SK-N-SH (cell line): ENCODE measurements at regions not wholly inside any gene's neighbourhood (a gene's known extent, or its start where the extent isn't known, plus 50 kb on each side); places are given as distances from the start of the nearest gene placed in this dataset.

Experiments used
- CTCF ChIA-PET: fragments of 300-600, 350-600 bp; formaldehyde crosslinking; extraction: SDS; loops from one replicate; lab custom pipeline; 2021; lab: Yijun Ruan, JAX
- POLR2A ChIA-PET: fragments of 350-600 bp; sonication (Branson Sonifier 250); formaldehyde crosslinking; extraction: SDS; loops from one replicate; lab custom pipeline; 2020; ENCODE audit warnings: antibody characterized with exemption, inconsistent platforms; lab: Yijun Ruan, JAX
- DNase-seq: peaks from one replicate; pipeline ENCODE4 v3.0.0; 2012
- H2AFZ ChIP-seq: fragments of 200-600 bp; sonication (generic); 2 replicates; pipeline ENCODE4 v1.8.1; 2016; ENCODE audit warnings: antibody characterized with exemption, mild to moderate bottlenecking, low read depth
- H3F3A ChIP-seq: fragments of 200-600 bp; sonication (generic); replicated peaks from 2 replicates; pipeline ENCODE3; 2016; ENCODE audit warnings: antibody characterized with exemption, mild to moderate bottlenecking; ENCODE audit not compliant: insufficient read depth
- H3K27ac ChIP-seq, 2 experiments: fragments of 200-500 bp in 1 of 2; fragments of 200-600 bp in 1 of 2; sonication (Bioruptor generic) in 1 of 2; sonication (generic), shearing (Covaris generic) in 1 of 2; 2 replicates each; pipeline versions ENCODE4 v1.5.1 to v1.6.1; 2014 to 2016; ENCODE audit warnings: low read depth in 2 of 2, inconsistent platforms in 1 of 2, low read length in 1 of 2, mild to moderate bottlenecking in 1 of 2, mixed read lengths in 1 of 2
- H3K27me3 ChIP-seq: fragments of 200-600 bp; sonication (generic), shearing (Covaris generic); 2 replicates; pipeline ENCODE4 v1.6.1; 2016; ENCODE audit warnings: mixed run types; ENCODE audit not compliant: insufficient read depth
- H3K36me3 ChIP-seq, 2 experiments: fragments of 200-500 bp in 1 of 2; fragments of 200-600 bp in 1 of 2; sonication (Bioruptor generic) in 1 of 2; sonication (generic) in 1 of 2; replicated peaks in 1 of 2; 2 replicates each; pipeline versions ENCODE3 to v1.5.1; 2014 to 2016; ENCODE audit warnings: low read length in 1 of 2, mild to moderate bottlenecking in 1 of 2; ENCODE audit not compliant: insufficient read depth in 2 of 2, control insufficient read depth in 1 of 2
- H3K4me1 ChIP-seq, 2 experiments: fragments of 200-500 bp in 1 of 2; fragments of 200-600 bp in 1 of 2; sonication (Bioruptor generic) in 1 of 2; sonication (generic), shearing (Covaris generic) in 1 of 2; 2 replicates each; pipeline versions ENCODE4 v1.5.1 to v1.6.1; 2014 to 2016; ENCODE audit warnings: low read depth in 1 of 2, low read length in 1 of 2, mixed run types in 1 of 2; ENCODE audit not compliant: insufficient read depth in 2 of 2, control insufficient read depth in 1 of 2
- H3K4me2 ChIP-seq: fragments of 200-600 bp; sonication (generic), shearing (Covaris generic); 2 replicates; pipeline ENCODE4 v1.6.1; 2017; ENCODE audit warnings: mixed run types
- H3K4me3 ChIP-seq, 2 experiments: fragments of 200-500 bp in 1 of 2; fragments of 200-600 bp in 1 of 2; sonication (Bioruptor generic) in 1 of 2; sonication (generic), shearing (Covaris generic) in 1 of 2; 2 replicates each; pipeline versions ENCODE4 v1.5.1 to v1.8.1; 2014 to 2016; ENCODE audit warnings: low read depth in 2 of 2, inconsistent platforms in 1 of 2, low read length in 1 of 2, mild to moderate bottlenecking in 1 of 2, mixed read lengths in 1 of 2, moderate library complexity in 1 of 2
- H3K79me2 ChIP-seq: fragments of 200-600 bp; sonication (generic); 2 replicates; pipeline ENCODE4 v1.8.1; 2017; ENCODE audit warnings: mild to moderate bottlenecking; ENCODE audit not compliant: insufficient read depth
- H3K9ac ChIP-seq: fragments of 200-600 bp; sonication (generic); 2 replicates; pipeline ENCODE4 v1.6.1; 2017; ENCODE audit warnings: mixed run types
- H3K9me2 ChIP-seq: fragments of 200-600 bp; sonication (generic); 2 replicates; pipeline ENCODE4 v1.6.1; 2017; ENCODE audit warnings: mixed run types
- H3K9me3 ChIP-seq: fragments of 200-600 bp; sonication (generic); 2 replicates; pipeline ENCODE4 v1.6.1; 2017; ENCODE audit warnings: mixed run types, mild to moderate bottlenecking, moderate library complexity
- H4K20me1 ChIP-seq: fragments of 200-600 bp; sonication (generic); 2 replicates; pipeline ENCODE4 v1.6.1; 2017; ENCODE audit warnings: mild to moderate bottlenecking, mixed run types; ENCODE audit not compliant: insufficient read depth
- CHD2 ChIP-seq: fragments of 150-350 bp; IDR thresholded peaks from 2 replicates; pipeline ENCODE4 v1.6.1; 2018; ENCODE audit warnings: low read length; ENCODE audit not compliant: partially characterized antibody
- ELF1 ChIP-seq: IDR thresholded peaks from 2 replicates; pipeline ENCODE4 v1.4.0; 2012
- EP300 ChIP-seq, 2 experiments: IDR thresholded peaks; 2 replicates each; pipeline versions ENCODE4 v1.4.0 to v1.6.1; 2012; ENCODE audit warnings: borderline replicate concordance in 1 of 2, low read depth in 1 of 2, low read length in 1 of 2
- EZH2phosphoT487 ChIP-seq: fragments of 200-600 bp; sonication (generic); IDR thresholded peaks from 2 replicates; pipeline ENCODE4 v1.6.1; 2017; ENCODE audit warnings: low read depth, mixed run types, mild to moderate bottlenecking, antibody characterized with exemption, moderate library complexity, borderline replicate concordance
- FOSL2 ChIP-seq: IDR thresholded peaks from 2 replicates; pipeline ENCODE4 v1.4.0; 2012; ENCODE audit warnings: low read depth, mild to moderate bottlenecking, moderate library complexity, borderline replicate concordance
- FOXM1 ChIP-seq: IDR thresholded peaks from 2 replicates; pipeline ENCODE4 v1.4.0; 2012; ENCODE audit warnings: low read depth, mild to moderate bottlenecking
- MXI1 ChIP-seq: IDR thresholded peaks from 2 replicates; pipeline ENCODE4 v1.6.1; 2012; ENCODE audit warnings: mild to moderate bottlenecking, low read depth, low read length, improper control_type of control experiment
- NRF1 ChIP-seq: IDR thresholded peaks from 2 replicates; pipeline ENCODE4 v1.6.1; 2012; ENCODE audit warnings: low read depth, mild to moderate bottlenecking, low read length
- POLR2AphosphoS5 ChIP-seq: IDR thresholded peaks from 2 replicates; pipeline ENCODE4 v1.6.1; 2012; ENCODE audit warnings: low read depth, low read length
- RAD21 ChIP-seq: IDR thresholded peaks from 2 replicates; pipeline ENCODE4 v1.6.1; 2012; ENCODE audit warnings: mild to moderate bottlenecking, low read length
- RCOR1 ChIP-seq: fragments of 150-350 bp; IDR thresholded peaks from 2 replicates; pipeline ENCODE4 v1.6.1; 2017; ENCODE audit warnings: antibody characterized with exemption, low read length
- RFX5 ChIP-seq: IDR thresholded peaks from 2 replicates; pipeline ENCODE4 v1.6.1; 2012; ENCODE audit warnings: mild to moderate bottlenecking, improper control_type of control experiment, low read length
- RXRA ChIP-seq: IDR thresholded peaks from 2 replicates; pipeline ENCODE4 v1.4.0; 2012; ENCODE audit warnings: low read depth, mild to moderate bottlenecking, borderline replicate concordance
- SMC3 ChIP-seq: IDR thresholded peaks from 2 replicates; pipeline ENCODE4 v1.6.1; 2012; ENCODE audit warnings: low read depth, low read length, improper control_type of control experiment
- TCF12 ChIP-seq: IDR thresholded peaks from 2 replicates; pipeline ENCODE4 v1.4.0; 2012
- WGBS: methylation state at CpG from one replicate; pipeline ENCODE4 v1.1.6; 2017; ENCODE audit warnings: low lambda C conversion rate; 5-methylcytosine and 5-hydroxymethylcytosine counted together
- TF ChIP-seq, protein P1 (sequence below): IDR thresholded peaks from 2 replicates; pipeline ENCODE4 v1.6.1; 2012; ENCODE audit warnings: mild to moderate bottlenecking, low read depth, low read length, moderate library complexity
- TF ChIP-seq, protein P2 (sequence below): IDR thresholded peaks from 2 replicates; pipeline ENCODE4 v1.4.0; 2012; ENCODE audit warnings: low read depth, borderline replicate concordance
- TF ChIP-seq, protein P3 (sequence below): IDR thresholded peaks from 2 replicates; pipeline ENCODE4; 2012

GRCh38 chr13:50476577-50477285 is 366.8 kb downstream of the DLEU7 start:
- Histone ChIP-seq H3K4me3 (no peak overlapping the region), H3K4me2 (no peak overlapping the region), H3K9ac (no peak overlapping the region), H3K36me3 (no peaks in the 10 kb centered on the region), H3K27ac (no peak overlapping the region), H2AFZ (no peak overlapping the region), H3K27me3 (no peaks in the 10 kb centered on the region), H4K20me1 (no peaks in the 10 kb centered on the region), H3K79me2 (no peaks in the 10 kb centered on the region), H3K4me1 (no peaks in the 10 kb centered on the region), H3K9me2 (no peaks in the 10 kb centered on the region), H3K9me3 (no peaks in the 10 kb centered on the region), H3F3A (no peaks in the 10 kb centered on the region)
- ChIA-PET CTCF (interaction anchor here (0.8 kb wide), 1 partner anchor 25 kb away, joined by 3 read pairs; no protein-coding TSS in a partner anchor), POLR2A (no interaction called here)
- TF ChIP-seq TCF12 (no peak), ELF1 (no peak), CHD2 (no peak), SMC3 (no peak), MXI1 (no peak), EZH2phosphoT487 (no peak), RCOR1 (no peak), NRF1 (no peak), RFX5 (no peak), RXRA (no peak), POLR2AphosphoS5 (no peak), FOSL2 (no peak), FOXM1 (no peak), EP300 (IDR thresholded peaks at IDR 0.05; ENCODE audit: borderline replicate concordance in 1 of 2, low read depth in 1 of 2, low read length in 1 of 2) (no peak), RAD21 (no peak)
- TF ChIP-seq, protein P1, sequence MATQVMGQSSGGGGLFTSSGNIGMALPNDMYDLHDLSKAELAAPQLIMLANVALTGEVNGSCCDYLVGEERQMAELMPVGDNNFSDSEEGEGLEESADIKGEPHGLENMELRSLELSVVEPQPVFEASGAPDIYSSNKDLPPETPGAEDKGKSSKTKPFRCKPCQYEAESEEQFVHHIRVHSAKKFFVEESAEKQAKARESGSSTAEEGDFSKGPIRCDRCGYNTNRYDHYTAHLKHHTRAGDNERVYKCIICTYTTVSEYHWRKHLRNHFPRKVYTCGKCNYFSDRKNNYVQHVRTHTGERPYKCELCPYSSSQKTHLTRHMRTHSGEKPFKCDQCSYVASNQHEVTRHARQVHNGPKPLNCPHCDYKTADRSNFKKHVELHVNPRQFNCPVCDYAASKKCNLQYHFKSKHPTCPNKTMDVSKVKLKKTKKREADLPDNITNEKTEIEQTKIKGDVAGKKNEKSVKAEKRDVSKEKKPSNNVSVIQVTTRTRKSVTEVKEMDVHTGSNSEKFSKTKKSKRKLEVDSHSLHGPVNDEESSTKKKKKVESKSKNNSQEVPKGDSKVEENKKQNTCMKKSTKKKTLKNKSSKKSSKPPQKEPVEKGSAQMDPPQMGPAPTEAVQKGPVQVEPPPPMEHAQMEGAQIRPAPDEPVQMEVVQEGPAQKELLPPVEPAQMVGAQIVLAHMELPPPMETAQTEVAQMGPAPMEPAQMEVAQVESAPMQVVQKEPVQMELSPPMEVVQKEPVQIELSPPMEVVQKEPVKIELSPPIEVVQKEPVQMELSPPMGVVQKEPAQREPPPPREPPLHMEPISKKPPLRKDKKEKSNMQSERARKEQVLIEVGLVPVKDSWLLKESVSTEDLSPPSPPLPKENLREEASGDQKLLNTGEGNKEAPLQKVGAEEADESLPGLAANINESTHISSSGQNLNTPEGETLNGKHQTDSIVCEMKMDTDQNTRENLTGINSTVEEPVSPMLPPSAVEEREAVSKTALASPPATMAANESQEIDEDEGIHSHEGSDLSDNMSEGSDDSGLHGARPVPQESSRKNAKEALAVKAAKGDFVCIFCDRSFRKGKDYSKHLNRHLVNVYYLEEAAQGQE = no peak
- TF ChIP-seq, protein P2, sequence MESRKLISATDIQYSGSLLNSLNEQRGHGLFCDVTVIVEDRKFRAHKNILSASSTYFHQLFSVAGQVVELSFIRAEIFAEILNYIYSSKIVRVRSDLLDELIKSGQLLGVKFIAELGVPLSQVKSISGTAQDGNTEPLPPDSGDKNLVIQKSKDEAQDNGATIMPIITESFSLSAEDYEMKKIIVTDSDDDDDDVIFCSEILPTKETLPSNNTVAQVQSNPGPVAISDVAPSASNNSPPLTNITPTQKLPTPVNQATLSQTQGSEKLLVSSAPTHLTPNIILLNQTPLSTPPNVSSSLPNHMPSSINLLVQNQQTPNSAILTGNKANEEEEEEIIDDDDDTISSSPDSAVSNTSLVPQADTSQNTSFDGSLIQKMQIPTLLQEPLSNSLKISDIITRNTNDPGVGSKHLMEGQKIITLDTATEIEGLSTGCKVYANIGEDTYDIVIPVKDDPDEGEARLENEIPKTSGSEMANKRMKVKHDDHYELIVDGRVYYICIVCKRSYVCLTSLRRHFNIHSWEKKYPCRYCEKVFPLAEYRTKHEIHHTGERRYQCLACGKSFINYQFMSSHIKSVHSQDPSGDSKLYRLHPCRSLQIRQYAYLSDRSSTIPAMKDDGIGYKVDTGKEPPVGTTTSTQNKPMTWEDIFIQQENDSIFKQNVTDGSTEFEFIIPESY = no peak
- TF ChIP-seq, protein P3, sequence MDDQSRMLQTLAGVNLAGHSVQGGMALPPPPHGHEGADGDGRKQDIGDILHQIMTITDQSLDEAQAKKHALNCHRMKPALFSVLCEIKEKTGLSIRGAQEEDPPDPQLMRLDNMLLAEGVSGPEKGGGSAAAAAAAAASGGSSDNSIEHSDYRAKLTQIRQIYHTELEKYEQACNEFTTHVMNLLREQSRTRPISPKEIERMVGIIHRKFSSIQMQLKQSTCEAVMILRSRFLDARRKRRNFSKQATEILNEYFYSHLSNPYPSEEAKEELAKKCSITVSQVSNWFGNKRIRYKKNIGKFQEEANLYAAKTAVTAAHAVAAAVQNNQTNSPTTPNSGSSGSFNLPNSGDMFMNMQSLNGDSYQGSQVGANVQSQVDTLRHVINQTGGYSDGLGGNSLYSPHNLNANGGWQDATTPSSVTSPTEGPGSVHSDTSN = no peak
- DNase-seq = no peak
- WGBS = 67% methylated on average over 5 of the region's 5 CpGs
